ENCODE measurements at regions not wholly inside any gene's neighbourhood (a gene's known extent, or its start where the extent isn't known, plus 50 kb on each side); places are given as distances from the start of the nearest gene placed in this dataset.

GRCh38 chr6:137754366-137754765 is 112.7 kb upstream of the TNFAIP3 start:
- H3K79me1 ChIP-seq (ENCODE audit: low read depth, low read length) = no peaks in the 10 kb centered on the region
- H4K91ac ChIP-seq (replicated peaks; ENCODE audit: insufficient read length, low read length) = no peak overlapping the region
- H2AFZ ChIP-seq (ENCODE audit: low read length) = no peak overlapping the region
- H3K23ac ChIP-seq (ENCODE audit: insufficient read length) = no peak overlapping the region
- no peak overlapping the region for H2BK15ac ChIP-seq (ENCODE audit: low read length)
- no peaks in the 10 kb centered on the region for H3K79me2 ChIP-seq (ENCODE audit: control insufficient read depth in 1 of 2, insufficient read depth in 2 of 2, low read length in 2 of 2)
- H3K9me3 ChIP-seq (ENCODE audit: insufficient read depth in 2 of 2, low read depth in 1 of 2, low read length in 1 of 2) = no peaks in the 10 kb centered on the region
- H2BK20ac ChIP-seq (ENCODE audit: low read length) = no peak overlapping the region
- H3K27ac ChIP-seq (ENCODE audit: low read depth, low read length) = no peak overlapping the region
- H3K36me3 ChIP-seq (ENCODE audit: control insufficient read depth in 2 of 4, insufficient read depth in 4 of 4, low read length in 3 of 4) = no peaks in the 10 kb centered on the region
- no peaks in the 10 kb centered on the region; the same call in 1 of the 2 replicates for H3K23me2 ChIP-seq (ENCODE audit: low read depth, low read length)
- POLR2A ChIA-PET (ENCODE audit: partially characterized antibody) = no interaction called here
- no peaks in the 10 kb centered on the region for H3K27me3 ChIP-seq (replicated peaks in 1 of 4; ENCODE audit: control insufficient read depth in 3 of 4, extremely low read depth in 1 of 4, insufficient read depth in 3 of 4, low read length in 3 of 4)
- H3K18ac ChIP-seq (ENCODE audit: extremely low read depth, low read length) = no peak overlapping the region
- no peak overlapping the region for H2AK5ac ChIP-seq (ENCODE audit: low read depth, low read length)
- no peak overlapping the region for H2BK120ac ChIP-seq (replicated peaks; ENCODE audit: low read depth, low read length)
- H4K8ac ChIP-seq (ENCODE audit: extremely low read depth, insufficient read depth, low read length) = no peak overlapping the region
- H2BK12ac ChIP-seq (ENCODE audit: low read depth, low read length) = no peak overlapping the region
- TF ChIP-seq ATF3 (IDR thresholded peaks at IDR 0.05; ENCODE audit: insufficient read depth, low read depth, low read length) = no peak
- TF ChIP-seq SUZ12 (IDR thresholded peaks at IDR 0.05; ENCODE audit: low read length) = no peak
- no peak for TF ChIP-seq NRF1 (IDR thresholded peaks at IDR 0.05; ENCODE audit: low read depth, low read length)
- TF ChIP-seq SRF (IDR thresholded peaks at IDR 0.05; ENCODE audit: low read depth, low read length) = no peak
- TF ChIP-seq TEAD4 (IDR thresholded peaks at IDR 0.05; ENCODE audit: low read depth, low read length) = no peak
- no peak for TF ChIP-seq CBX8 (IDR thresholded peaks at IDR 0.05; ENCODE audit: borderline replicate concordance, low read depth, low read length)
- TF ChIP-seq, protein P1, sequence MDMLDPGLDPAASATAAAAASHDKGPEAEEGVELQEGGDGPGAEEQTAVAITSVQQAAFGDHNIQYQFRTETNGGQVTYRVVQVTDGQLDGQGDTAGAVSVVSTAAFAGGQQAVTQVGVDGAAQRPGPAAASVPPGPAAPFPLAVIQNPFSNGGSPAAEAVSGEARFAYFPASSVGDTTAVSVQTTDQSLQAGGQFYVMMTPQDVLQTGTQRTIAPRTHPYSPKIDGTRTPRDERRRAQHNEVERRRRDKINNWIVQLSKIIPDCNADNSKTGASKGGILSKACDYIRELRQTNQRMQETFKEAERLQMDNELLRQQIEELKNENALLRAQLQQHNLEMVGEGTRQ (IDR thresholded peaks at IDR 0.05; ENCODE audit: low read length) = no peak
- TF ChIP-seq TCF12 (IDR thresholded peaks at IDR 0.05; ENCODE audit: low read depth, low read length) = no peak
- TF ChIP-seq NANOG (IDR thresholded peaks at IDR 0.05; ENCODE audit: insufficient read depth, low read depth, low read length, poor library complexity, severe bottlenecking) = no peak
- DNase-seq (ENCODE audit: low read depth in 1 of 2, low spot score in 2 of 2) (no peak), FAIRE-seq (no peak)
- H3K4me3 ChIP-seq (ENCODE audit: extremely low read depth in 1 of 4, insufficient read depth in 2 of 4, low read depth in 3 of 4, low read length in 4 of 4) = no peak overlapping the region
- no peaks in the 10 kb centered on the region for H4K20me1 ChIP-seq (replicated peaks in 1 of 2; ENCODE audit: control insufficient read depth in 1 of 2, insufficient read depth in 2 of 2, low read length in 2 of 2)
- CTCF ChIA-PET (ENCODE audit: partially characterized antibody) = interaction anchor here (0.6 to 2.1 kb wide), 3 partner anchors 14 to 58 kb away, joined by 3 to 4 read pairs (median 3); no protein-coding TSS in a partner anchor
- no peaks in the 10 kb centered on the region for H3K4me1 ChIP-seq (replicated peaks in 1 of 4; ENCODE audit: control insufficient read depth in 3 of 4, insufficient read depth in 4 of 4, low read length in 3 of 4)
- no peak overlapping the region for H4K5ac ChIP-seq (ENCODE audit: insufficient read length, low read depth, low read length)
- H3K14ac ChIP-seq (ENCODE audit: insufficient read length) = no peak overlapping the region
- no peak overlapping the region for H3K4ac ChIP-seq (replicated peaks; ENCODE audit: insufficient read length, low read depth, low read length)
- 79% methylated on average over 3 of the region's 3 CpGs; no CpG with 5 or more reads in 1 of the 2 experiments for WGBS, 2 experiments (ENCODE audit: extremely low coverage in 1 of 2, insufficient coverage in 1 of 2, insufficient read length in 1 of 2, insufficient replicate concordance in 2 of 2, low coverage in 1 of 2, low lambda C conversion rate in 2 of 2, missing lambda C conversion rate in 1 of 2)
- H3K56ac ChIP-seq (replicated peaks; ENCODE audit: insufficient read length, low read depth, low read length) = no peak overlapping the region
- H3K4me2 ChIP-seq (ENCODE audit: insufficient read depth in 1 of 2, low read depth in 2 of 2, low read length in 2 of 2) = no peak overlapping the region
- no peak overlapping the region for H3K9ac ChIP-seq (replicated peaks in 1 of 4; ENCODE audit: extremely low read depth in 1 of 4, low read depth in 3 of 4, low read length in 3 of 4)
- H2BK5ac ChIP-seq (ENCODE audit: low read depth, low read length) = no peak overlapping the region

Data from H1 (cell line).